GM23248 (cell line): ENCODE measurements at regions not wholly inside any gene's neighbourhood (a gene's known extent, or its start where the extent isn't known, plus 50 kb on each side); places are given as distances from the start of the nearest gene placed in this dataset.

Experiments used
- EZH2 ChIP-seq: fragments of 200-600 bp; sonication (generic); IDR thresholded peaks from 2 replicates; pipeline ENCODE4 v1.6.1; 2018; ENCODE audit warnings: antibody characterized with exemption, mild to moderate bottlenecking; ENCODE audit not compliant: insufficient read depth, poor library complexity, severe bottlenecking
- EZH2phosphoT487 ChIP-seq: fragments of 200-600 bp; sonication (generic); IDR thresholded peaks from 2 replicates; pipeline ENCODE4 v1.6.1; 2018; ENCODE audit warnings: antibody characterized with exemption, moderate library complexity, mild to moderate bottlenecking, low read depth; ENCODE audit not compliant: insufficient read depth

DNA sequence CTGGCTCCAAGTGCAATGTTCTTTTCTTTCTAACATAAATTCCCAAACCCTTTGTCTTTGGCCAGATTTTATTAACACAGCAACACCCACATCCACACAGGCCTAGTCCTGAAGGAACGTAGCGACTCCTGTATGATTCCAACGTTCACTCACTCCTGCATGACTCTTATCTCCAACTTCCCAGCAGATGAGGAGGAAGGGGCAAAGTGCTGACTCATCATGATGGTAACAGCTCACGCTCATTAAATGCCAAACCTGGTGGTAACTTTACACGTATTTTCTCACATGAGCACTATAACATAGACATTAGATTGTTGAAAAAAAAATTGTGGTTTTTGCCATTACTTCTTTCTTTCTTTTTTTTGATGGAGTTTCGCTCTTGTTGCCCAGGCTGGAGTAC lies 1349.5 kb downstream of the EFNA5 start:
- no peak for TF ChIP-seq EZH2
- no peak for TF ChIP-seq EZH2phosphoT487
